ENCODE measurements at regions not wholly inside any gene's neighbourhood (a gene's known extent, or its start where the extent isn't known, plus 50 kb on each side); places are given as distances from the start of the nearest gene placed in this dataset.

DNA sequence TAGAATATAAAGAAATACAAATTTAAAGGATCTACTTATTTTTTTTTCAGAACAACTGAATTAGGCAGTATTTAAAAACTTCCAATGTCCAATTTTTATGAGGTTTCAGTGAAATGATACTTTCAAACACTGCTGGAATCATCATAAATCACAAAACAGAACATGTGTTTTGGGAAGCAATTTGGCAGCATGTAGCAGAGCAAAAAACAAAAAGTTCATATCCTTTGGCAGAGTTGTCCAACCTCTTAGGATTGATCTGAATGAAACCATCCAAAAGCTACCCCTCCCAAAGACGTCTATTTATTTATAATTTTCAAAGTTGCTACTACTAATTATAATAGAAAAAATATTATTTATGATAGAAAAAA, 192.4 kb upstream of the PUM3 start (continued):
- TF ChIP-seq, protein P1, sequence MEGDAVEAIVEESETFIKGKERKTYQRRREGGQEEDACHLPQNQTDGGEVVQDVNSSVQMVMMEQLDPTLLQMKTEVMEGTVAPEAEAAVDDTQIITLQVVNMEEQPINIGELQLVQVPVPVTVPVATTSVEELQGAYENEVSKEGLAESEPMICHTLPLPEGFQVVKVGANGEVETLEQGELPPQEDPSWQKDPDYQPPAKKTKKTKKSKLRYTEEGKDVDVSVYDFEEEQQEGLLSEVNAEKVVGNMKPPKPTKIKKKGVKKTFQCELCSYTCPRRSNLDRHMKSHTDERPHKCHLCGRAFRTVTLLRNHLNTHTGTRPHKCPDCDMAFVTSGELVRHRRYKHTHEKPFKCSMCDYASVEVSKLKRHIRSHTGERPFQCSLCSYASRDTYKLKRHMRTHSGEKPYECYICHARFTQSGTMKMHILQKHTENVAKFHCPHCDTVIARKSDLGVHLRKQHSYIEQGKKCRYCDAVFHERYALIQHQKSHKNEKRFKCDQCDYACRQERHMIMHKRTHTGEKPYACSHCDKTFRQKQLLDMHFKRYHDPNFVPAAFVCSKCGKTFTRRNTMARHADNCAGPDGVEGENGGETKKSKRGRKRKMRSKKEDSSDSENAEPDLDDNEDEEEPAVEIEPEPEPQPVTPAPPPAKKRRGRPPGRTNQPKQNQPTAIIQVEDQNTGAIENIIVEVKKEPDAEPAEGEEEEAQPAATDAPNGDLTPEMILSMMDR (IDR thresholded peaks at IDR 0.05) = no peak
- TF ChIP-seq ZNF423 (CRISPR knock-in tag; IDR thresholded peaks at IDR 0.05) (no peak), NFYB (CRISPR knock-in tag; conservative IDR thresholded peaks at IDR 0.05; ENCODE audit: low read depth) (no peak), TEAD1 (CRISPR knock-in tag; IDR thresholded peaks at IDR 0.05) (no peak), ETV6 (CRISPR knock-in tag; IDR thresholded peaks at IDR 0.05) (no peak), FOXK1 (CRISPR knock-in tag; IDR thresholded peaks at IDR 0.05) (no peak)

DNA sequence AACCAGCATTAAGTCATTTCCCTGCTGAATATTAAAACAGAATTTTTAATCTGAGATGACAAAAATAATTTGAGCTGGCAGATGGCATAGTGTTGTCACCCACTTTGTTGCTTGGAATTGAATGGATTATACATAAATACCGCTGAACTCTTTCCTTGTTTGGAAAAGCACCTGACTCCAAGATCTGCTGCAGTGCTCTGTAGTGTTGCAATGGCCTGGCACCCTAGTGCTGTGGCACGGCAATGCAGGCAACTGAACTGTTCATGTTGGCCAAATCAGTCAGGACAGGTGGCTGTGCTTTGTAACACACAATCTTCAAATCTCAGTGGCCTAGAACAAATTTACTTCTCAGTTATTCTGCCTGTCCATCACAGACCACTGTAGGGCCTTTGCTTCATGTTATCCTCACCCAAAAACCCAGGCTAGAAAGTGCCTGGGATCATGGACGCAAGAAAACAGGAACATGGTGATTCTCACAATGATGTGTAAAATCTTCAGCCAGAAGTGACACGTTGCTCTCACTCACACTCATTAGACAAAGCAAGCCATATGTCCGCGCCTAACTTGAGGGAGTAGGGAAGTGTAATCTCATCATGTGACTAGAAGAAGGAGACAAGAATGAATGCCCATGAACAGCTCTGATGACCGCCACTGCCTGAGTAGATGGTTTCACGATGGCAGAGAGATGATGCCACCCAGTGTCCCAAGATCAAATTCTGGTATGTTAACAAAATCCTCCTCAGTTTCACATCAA, 191.9 kb upstream of the PUM3 start:
- H3K36me3 Mint-ChIP-seq = no peaks in the 10 kb centered on the region
- no peaks in the 10 kb centered on the region for H3K4me1 Mint-ChIP-seq
- H3K4me3 Mint-ChIP-seq = no peak overlapping the region
- ATAC-seq (peak; percentile 74; the same call in 1 of the 2 replicates), DNase-seq (ENCODE audit: low spot score) (no peak)
- no peak for TF ChIP-seq NR2C2 (CRISPR knock-in tag; IDR thresholded peaks at IDR 0.05)
- no peak for TF ChIP-seq CBFB (CRISPR knock-in tag; IDR thresholded peaks at IDR 0.05; ENCODE audit: low read depth)
- TF ChIP-seq SMAD3 (CRISPR knock-in tag; IDR thresholded peaks at IDR 0.05; ENCODE audit: borderline replicate concordance) = no peak
- TF ChIP-seq, protein P2, sequence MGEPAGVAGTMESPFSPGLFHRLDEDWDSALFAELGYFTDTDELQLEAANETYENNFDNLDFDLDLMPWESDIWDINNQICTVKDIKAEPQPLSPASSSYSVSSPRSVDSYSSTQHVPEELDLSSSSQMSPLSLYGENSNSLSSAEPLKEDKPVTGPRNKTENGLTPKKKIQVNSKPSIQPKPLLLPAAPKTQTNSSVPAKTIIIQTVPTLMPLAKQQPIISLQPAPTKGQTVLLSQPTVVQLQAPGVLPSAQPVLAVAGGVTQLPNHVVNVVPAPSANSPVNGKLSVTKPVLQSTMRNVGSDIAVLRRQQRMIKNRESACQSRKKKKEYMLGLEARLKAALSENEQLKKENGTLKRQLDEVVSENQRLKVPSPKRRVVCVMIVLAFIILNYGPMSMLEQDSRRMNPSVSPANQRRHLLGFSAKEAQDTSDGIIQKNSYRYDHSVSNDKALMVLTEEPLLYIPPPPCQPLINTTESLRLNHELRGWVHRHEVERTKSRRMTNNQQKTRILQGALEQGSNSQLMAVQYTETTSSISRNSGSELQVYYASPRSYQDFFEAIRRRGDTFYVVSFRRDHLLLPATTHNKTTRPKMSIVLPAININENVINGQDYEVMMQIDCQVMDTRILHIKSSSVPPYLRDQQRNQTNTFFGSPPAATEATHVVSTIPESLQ (CRISPR knock-in tag; IDR thresholded peaks at IDR 0.05) = no peak
- no peak for TF ChIP-seq SOX15 (CRISPR knock-in tag; IDR thresholded peaks at IDR 0.05)
- no peak for TF ChIP-seq FOXJ3 (CRISPR knock-in tag; IDR thresholded peaks at IDR 0.05; ENCODE audit: borderline replicate concordance)
- TF ChIP-seq ATF1 (CRISPR knock-in tag; IDR thresholded peaks at IDR 0.05) = no peak
- ChIA-PET CTCF (no interaction called here), POLR2A (no interaction called here)
- H3K9me3 Mint-ChIP-seq = no peaks in the 10 kb centered on the region
- H3K27ac Mint-ChIP-seq = no peak overlapping the region
- no peaks in the 10 kb centered on the region for H3K27me3 Mint-ChIP-seq (ENCODE audit: low read depth)

DNA sequence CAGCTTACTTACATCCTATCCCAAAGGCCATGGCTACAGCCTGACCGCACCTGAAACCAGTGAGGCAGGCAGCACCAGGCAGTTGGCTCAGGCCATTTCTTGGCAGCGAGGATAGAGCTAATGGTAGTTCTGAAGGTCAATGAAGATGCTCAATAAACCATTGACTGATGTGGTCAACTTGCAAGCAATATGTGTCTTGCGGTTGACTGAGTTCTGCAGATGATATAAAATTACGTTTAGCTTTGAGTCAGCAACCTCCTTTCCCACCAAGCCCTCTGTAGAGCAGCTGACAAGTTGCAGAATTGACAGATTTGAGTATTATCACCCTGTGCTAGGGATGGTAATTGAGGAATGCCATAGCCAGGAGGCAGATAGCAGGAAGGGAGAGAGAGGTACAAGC, 189.0 kb upstream of the PUM3 start:
- no peaks in the 10 kb centered on the region for H3K27me3 Mint-ChIP-seq (ENCODE audit: low read depth)
- no peak for ATAC-seq
- ChIA-PET POLR2A (no interaction called here), CTCF (no interaction called here)
- no peak for TF ChIP-seq TCF7 (CRISPR knock-in tag; IDR thresholded peaks at IDR 0.05; ENCODE audit: low read depth)
- TF ChIP-seq, protein P3, sequence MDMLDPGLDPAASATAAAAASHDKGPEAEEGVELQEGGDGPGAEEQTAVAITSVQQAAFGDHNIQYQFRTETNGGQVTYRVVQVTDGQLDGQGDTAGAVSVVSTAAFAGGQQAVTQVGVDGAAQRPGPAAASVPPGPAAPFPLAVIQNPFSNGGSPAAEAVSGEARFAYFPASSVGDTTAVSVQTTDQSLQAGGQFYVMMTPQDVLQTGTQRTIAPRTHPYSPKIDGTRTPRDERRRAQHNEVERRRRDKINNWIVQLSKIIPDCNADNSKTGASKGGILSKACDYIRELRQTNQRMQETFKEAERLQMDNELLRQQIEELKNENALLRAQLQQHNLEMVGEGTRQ (CRISPR knock-in tag; IDR thresholded peaks at IDR 0.05) = no peak
- no peaks in the 10 kb centered on the region for H3K9me3 Mint-ChIP-seq
- no peak for DNase-seq (ENCODE audit: low spot score)
- H3K4me1 Mint-ChIP-seq = peaks cover 4% of the 10 kb centered on the region; the same call in 1 of the 2 replicates
- H3K36me3 Mint-ChIP-seq = no peaks in the 10 kb centered on the region
- H3K4me3 Mint-ChIP-seq = no peak overlapping the region
- no peak overlapping the region for H3K27ac Mint-ChIP-seq

DNA sequence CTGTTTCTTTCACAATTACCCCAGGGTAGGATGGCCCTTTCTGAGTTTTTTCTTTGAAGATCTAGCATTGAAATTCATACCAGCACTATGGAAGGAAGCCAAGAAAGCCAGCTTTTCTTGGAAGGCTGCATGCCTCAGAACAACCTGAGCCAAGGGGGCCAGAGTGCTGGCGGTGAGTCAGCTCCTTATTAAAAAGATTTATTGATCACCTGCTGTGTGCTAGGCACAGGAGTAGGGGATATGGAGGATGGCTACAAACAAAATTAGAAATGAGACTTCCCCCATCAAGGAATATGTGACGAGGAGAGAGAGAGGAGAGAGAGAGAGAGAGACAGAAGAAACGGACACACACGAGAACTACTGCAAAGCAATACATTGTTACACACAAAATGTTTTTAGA, 184.6 kb upstream of the PUM3 start:
- no peak overlapping the region for H3K4me3 Mint-ChIP-seq
- TF ChIP-seq, protein P4, sequence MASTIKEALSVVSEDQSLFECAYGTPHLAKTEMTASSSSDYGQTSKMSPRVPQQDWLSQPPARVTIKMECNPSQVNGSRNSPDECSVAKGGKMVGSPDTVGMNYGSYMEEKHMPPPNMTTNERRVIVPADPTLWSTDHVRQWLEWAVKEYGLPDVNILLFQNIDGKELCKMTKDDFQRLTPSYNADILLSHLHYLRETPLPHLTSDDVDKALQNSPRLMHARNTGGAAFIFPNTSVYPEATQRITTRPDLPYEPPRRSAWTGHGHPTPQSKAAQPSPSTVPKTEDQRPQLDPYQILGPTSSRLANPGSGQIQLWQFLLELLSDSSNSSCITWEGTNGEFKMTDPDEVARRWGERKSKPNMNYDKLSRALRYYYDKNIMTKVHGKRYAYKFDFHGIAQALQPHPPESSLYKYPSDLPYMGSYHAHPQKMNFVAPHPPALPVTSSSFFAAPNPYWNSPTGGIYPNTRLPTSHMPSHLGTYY (CRISPR knock-in tag; IDR thresholded peaks at IDR 0.05) = no peak
- TF ChIP-seq, protein P5, sequence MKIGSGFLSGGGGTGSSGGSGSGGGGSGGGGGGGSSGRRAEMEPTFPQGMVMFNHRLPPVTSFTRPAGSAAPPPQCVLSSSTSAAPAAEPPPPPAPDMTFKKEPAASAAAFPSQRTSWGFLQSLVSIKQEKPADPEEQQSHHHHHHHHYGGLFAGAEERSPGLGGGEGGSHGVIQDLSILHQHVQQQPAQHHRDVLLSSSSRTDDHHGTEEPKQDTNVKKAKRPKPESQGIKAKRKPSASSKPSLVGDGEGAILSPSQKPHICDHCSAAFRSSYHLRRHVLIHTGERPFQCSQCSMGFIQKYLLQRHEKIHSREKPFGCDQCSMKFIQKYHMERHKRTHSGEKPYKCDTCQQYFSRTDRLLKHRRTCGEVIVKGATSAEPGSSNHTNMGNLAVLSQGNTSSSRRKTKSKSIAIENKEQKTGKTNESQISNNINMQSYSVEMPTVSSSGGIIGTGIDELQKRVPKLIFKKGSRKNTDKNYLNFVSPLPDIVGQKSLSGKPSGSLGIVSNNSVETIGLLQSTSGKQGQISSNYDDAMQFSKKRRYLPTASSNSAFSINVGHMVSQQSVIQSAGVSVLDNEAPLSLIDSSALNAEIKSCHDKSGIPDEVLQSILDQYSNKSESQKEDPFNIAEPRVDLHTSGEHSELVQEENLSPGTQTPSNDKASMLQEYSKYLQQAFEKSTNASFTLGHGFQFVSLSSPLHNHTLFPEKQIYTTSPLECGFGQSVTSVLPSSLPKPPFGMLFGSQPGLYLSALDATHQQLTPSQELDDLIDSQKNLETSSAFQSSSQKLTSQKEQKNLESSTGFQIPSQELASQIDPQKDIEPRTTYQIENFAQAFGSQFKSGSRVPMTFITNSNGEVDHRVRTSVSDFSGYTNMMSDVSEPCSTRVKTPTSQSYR (CRISPR knock-in tag; IDR thresholded peaks at IDR 0.05) = no peak
- TF ChIP-seq, protein P6, sequence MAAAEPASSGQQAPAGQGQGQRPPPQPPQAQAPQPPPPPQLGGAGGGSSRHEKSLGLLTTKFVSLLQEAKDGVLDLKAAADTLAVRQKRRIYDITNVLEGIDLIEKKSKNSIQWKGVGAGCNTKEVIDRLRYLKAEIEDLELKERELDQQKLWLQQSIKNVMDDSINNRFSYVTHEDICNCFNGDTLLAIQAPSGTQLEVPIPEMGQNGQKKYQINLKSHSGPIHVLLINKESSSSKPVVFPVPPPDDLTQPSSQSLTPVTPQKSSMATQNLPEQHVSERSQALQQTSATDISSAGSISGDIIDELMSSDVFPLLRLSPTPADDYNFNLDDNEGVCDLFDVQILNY (CRISPR knock-in tag; IDR thresholded peaks at IDR 0.05) = no peak
- TF ChIP-seq ZNF423 (CRISPR knock-in tag; IDR thresholded peaks at IDR 0.05) (no peak), FOXJ3 (CRISPR knock-in tag; IDR thresholded peaks at IDR 0.05; ENCODE audit: borderline replicate concordance) (no peak), SP1 (CRISPR knock-in tag; conservative IDR thresholded peaks at IDR 0.05) (no peak), ESRRA (CRISPR knock-in tag; IDR thresholded peaks at IDR 0.05; ENCODE audit: borderline replicate concordance) (no peak)
- TF ChIP-seq, protein P7, sequence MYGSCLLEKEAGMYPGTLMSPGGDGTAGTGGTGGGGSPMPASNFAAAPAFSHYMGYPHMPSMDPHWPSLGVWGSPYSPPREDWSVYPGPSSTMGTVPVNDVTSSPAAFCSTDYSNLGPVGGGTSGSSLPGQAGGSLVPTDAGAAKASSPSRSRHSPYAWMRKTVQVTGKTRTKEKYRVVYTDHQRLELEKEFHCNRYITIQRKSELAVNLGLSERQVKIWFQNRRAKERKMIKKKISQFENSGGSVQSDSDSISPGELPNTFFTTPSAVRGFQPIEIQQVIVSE (CRISPR knock-in tag; IDR thresholded peaks at IDR 0.05; ENCODE audit: borderline replicate concordance) = no peak

More for the DNA sequence above, 184.6 kb upstream of the PUM3 start:
- Mint-ChIP-seq H3K27me3 (ENCODE audit: low read depth) (no peaks in the 10 kb centered on the region), H3K9me3 (no peaks in the 10 kb centered on the region), H3K4me1 (peaks cover 12% of the 10 kb centered on the region), H3K27ac (no peak overlapping the region), H3K36me3 (no peaks in the 10 kb centered on the region)
- ChIA-PET POLR2A (no interaction called here), CTCF (no interaction called here)
- ATAC-seq = no peak
- DNase-seq (ENCODE audit: low spot score) = no peak

All from WTC11 (cell line).